ENCODE measurements at regions not wholly inside any gene's neighbourhood (a gene's known extent, or its start where the extent isn't known, plus 50 kb on each side); places are given as distances from the start of the nearest gene placed in this dataset.

- no peak overlapping the region for H3K4me3 ChIP-seq (ENCODE audit: severe bottlenecking)
These were observed 199.4 kb upstream of the FOXN3 start for GRCh38 chr14:89616425-89616824.

DNA sequence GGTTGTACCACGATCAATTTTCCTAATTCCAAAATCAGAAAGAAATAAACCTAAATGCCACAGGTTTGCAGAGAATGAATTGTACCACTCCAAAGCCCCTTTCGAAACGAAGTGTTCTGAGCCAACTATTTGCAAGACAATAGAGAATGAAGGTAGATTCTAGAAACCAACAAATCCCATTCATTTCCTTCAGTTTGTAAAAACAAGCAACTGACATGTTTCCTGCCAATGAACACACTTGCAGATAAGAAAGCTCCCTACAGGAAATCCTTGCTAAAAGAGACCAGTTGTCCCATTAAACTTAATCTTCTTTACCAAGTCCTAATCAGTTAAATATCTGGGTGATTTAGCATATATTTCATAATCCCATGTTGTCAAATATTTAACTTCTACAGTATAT is 198.4 kb upstream of the FOXN3 start:
- no peak for TF ChIP-seq CTCF (IDR thresholded peaks at IDR 0.05; ENCODE audit: poor library complexity, severe bottlenecking)
- ATAC-seq (ENCODE audit: low read depth) (no peak), DNase-seq (ENCODE audit: low spot score) (no peak)
- H3K36me3 ChIP-seq (ENCODE audit: low read depth), result no peaks in the 10 kb centered on the region
- H3K4me1 ChIP-seq (ENCODE audit: insufficient read depth, poor library complexity, severe bottlenecking), result peaks cover 5% of the 10 kb centered on the region
- no peaks in the 10 kb centered on the region for H3K27me3 ChIP-seq (ENCODE audit: insufficient read depth, poor library complexity, severe bottlenecking)
- H3K9me3 ChIP-seq (ENCODE audit: severe bottlenecking), result no peaks in the 10 kb centered on the region
- no peak overlapping the region for H3K4me3 ChIP-seq (ENCODE audit: severe bottlenecking)
- H3K27ac ChIP-seq (ENCODE audit: poor library complexity, severe bottlenecking), result no peak overlapping the region

More at GRCh38 chr14:89616425-89616824, 199.4 kb upstream of the FOXN3 start:
- H3K27me3 ChIP-seq (ENCODE audit: insufficient read depth, poor library complexity, severe bottlenecking), result no peaks in the 10 kb centered on the region
- no peak for ATAC-seq (ENCODE audit: low read depth)
- DNase-seq (ENCODE audit: low spot score), result no peak
- H3K36me3 ChIP-seq (ENCODE audit: low read depth), result no peaks in the 10 kb centered on the region
- no peak overlapping the region for H3K27ac ChIP-seq (ENCODE audit: poor library complexity, severe bottlenecking)
- H3K9me3 ChIP-seq (ENCODE audit: severe bottlenecking), result no peaks in the 10 kb centered on the region
- peaks cover 5% of the 10 kb centered on the region for H3K4me1 ChIP-seq (ENCODE audit: insufficient read depth, poor library complexity, severe bottlenecking)
- TF ChIP-seq CTCF (IDR thresholded peaks at IDR 0.05; ENCODE audit: poor library complexity, severe bottlenecking), result no peak

DNA sequence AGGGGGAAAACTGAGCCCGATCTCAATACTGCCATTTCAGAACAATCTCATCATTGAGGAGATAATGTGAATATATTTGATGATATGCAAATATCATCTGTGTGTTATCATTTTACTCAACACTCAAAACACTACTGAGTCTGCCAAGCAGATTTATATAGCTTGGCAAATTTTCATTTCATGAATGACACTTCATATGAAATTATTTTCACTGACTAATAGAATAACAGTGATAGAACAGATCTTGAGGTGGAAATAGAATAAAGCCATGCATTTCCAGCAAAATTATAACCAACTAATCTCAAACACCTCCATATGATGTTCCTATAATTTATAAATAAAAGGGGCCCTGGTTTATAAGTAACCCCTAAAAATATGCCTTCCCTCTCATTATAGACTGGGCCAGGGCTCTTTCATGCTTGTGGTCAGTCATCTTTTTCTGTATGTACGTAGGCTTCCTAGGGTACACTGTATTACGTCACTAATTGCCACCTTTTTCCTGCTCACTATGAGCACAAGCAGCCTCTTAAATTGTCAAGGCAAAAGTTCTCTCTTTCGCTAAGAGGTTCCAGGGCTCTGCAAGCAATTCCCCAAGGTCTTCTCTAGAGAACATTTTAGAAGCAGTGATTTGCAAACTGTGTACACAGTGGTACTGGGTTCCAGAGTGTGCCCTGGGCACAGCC is 197.1 kb upstream of the FOXN3 start:
- Histone ChIP-seq H3K4me1 (ENCODE audit: insufficient read depth, poor library complexity, severe bottlenecking) (peaks cover 2% of the 10 kb centered on the region), H3K4me3 (ENCODE audit: severe bottlenecking) (no peak overlapping the region), H3K27me3 (ENCODE audit: insufficient read depth, poor library complexity, severe bottlenecking) (no peaks in the 10 kb centered on the region), H3K9me3 (ENCODE audit: severe bottlenecking) (no peaks in the 10 kb centered on the region), H3K27ac (ENCODE audit: poor library complexity, severe bottlenecking) (no peak overlapping the region), H3K36me3 (ENCODE audit: low read depth) (no peaks in the 10 kb centered on the region)
- TF ChIP-seq CTCF (IDR thresholded peaks at IDR 0.05; ENCODE audit: poor library complexity, severe bottlenecking), result no peak
- DNase-seq (ENCODE audit: low spot score) (no peak), ATAC-seq (ENCODE audit: low read depth) (no peak)

DNA sequence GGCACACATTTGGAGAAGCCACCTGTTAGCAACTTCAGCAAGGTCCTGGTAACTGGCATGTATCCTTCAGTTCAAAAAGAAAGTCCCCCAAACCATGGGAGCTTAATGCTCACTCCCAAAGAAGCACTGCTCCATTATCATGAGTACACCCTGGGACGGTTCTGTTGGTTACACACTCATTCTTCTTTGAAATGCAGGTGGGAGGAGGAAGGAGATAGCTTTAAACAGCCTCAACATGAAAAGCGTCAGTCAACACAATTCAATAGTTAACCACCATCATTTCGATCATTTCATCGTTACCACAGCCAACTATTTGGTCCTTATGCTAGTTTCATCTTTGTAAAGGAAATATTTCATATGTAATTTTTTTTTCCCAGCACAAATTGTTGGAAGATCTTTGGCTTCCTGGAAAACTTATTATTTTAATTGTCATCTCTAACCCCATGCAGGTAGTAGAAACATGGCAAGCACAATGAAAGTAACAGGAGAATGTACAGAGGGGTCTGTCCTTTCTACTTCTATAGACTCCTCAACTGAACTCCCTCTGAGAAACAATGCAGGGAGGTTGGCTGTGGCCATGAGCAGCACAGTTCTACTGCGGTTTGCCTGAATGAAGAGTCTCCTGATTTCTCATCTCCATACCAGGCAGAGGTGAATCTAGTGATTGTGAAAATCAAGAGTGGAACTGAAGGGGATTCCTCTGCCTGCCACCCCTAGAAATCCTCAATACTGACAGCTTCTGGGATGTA is 196.4 kb upstream of the FOXN3 start:
- no peak for ATAC-seq (ENCODE audit: low read depth)
- no peak overlapping the region for H3K4me3 ChIP-seq (ENCODE audit: severe bottlenecking)
- no peaks in the 10 kb centered on the region for H3K9me3 ChIP-seq (ENCODE audit: severe bottlenecking)
- no peaks in the 10 kb centered on the region for H3K36me3 ChIP-seq (ENCODE audit: low read depth)
- DNase-seq (ENCODE audit: low spot score), result no peak
- H3K27ac ChIP-seq (ENCODE audit: poor library complexity, severe bottlenecking), result no peak overlapping the region
- no peaks in the 10 kb centered on the region for H3K27me3 ChIP-seq (ENCODE audit: insufficient read depth, poor library complexity, severe bottlenecking)
- no peak for TF ChIP-seq CTCF (IDR thresholded peaks at IDR 0.05; ENCODE audit: poor library complexity, severe bottlenecking)
- peaks cover 2% of the 10 kb centered on the region for H3K4me1 ChIP-seq (ENCODE audit: insufficient read depth, poor library complexity, severe bottlenecking)

All from RWPE2 (cell line).